ENCODE measurements at regions not wholly inside any gene's neighbourhood (a gene's known extent, or its start where the extent isn't known, plus 50 kb on each side); places are given as distances from the start of the nearest gene placed in this dataset.
"Not testable (repeated sequence)": the region's sequence is repeated elsewhere in the genome, so short reads cannot be mapped to it uniquely, and the experiment has no call there.

DNA sequence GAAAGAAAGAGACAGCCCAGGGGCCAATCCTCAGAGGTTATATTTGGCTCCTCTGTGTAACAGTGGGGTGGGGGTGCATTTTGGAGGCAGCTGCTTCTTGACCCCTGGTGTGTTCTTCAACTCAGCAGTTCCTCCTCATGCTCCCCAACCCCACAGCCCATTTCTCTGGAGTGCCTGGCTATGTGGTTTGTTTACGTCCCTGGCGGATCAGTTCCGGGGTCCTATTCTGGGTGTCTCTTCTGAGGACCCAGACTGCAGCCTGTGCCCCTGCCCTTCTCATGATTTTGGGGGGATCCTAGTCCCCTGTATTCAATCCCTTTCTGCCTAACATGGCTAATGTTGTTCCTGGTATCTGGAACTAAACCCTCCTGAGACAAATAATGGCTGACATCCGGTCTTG is 70.5 kb upstream of the SULF2 start:
- peaks cover 4 to 8% of the 10 kb centered on the region in 2 donors for H3K4me1 ChIP-seq
- TF ChIP-seq, protein P1, sequence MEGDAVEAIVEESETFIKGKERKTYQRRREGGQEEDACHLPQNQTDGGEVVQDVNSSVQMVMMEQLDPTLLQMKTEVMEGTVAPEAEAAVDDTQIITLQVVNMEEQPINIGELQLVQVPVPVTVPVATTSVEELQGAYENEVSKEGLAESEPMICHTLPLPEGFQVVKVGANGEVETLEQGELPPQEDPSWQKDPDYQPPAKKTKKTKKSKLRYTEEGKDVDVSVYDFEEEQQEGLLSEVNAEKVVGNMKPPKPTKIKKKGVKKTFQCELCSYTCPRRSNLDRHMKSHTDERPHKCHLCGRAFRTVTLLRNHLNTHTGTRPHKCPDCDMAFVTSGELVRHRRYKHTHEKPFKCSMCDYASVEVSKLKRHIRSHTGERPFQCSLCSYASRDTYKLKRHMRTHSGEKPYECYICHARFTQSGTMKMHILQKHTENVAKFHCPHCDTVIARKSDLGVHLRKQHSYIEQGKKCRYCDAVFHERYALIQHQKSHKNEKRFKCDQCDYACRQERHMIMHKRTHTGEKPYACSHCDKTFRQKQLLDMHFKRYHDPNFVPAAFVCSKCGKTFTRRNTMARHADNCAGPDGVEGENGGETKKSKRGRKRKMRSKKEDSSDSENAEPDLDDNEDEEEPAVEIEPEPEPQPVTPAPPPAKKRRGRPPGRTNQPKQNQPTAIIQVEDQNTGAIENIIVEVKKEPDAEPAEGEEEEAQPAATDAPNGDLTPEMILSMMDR (IDR thresholded peaks at IDR 0.05): no peak
- no peaks in the 10 kb centered on the region for H3K36me3 ChIP-seq
- no peaks in the 10 kb centered on the region for H3K9me3 ChIP-seq
- no peak for DNase-seq (ENCODE audit: low spot score in 2 of 2)
- H3K27ac ChIP-seq: no peak overlapping the region
- H3K4me3 ChIP-seq: no peak overlapping the region
- intact Hi-C loops (cut with DNase I): loop anchor here (5.0 kb wide), 2 partner anchors 72 to 442 kb away; no protein-coding TSS in a partner anchor
- no peaks in the 10 kb centered on the region for H3K27me3 ChIP-seq

DNA sequence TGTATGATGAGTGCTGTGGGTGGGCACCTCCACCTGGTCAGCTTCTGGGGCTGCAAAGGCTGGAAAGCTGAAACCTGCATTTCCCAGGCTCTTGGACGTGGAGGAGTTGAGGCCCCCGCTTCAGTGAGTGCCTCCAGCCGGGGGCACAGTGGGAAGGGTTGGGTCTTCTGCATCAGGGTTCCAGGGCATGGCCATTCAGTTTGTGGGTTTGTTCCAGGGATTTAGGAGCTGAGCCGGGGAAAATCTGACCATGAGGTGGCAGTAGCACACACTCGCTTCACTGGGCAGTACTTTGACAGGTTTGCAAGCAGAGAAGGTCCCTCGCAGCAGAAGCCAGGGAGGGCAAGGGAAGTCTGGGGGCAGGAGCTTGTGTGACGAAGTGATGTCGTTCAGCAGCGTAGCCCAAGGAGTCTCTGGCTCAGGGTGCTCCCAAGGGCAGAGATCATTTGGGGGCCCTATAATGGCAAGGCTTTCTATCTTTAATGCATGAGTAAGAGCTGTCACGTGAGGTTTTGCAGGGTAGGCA is 69.5 kb upstream of the SULF2 start:
- TF ChIP-seq, protein P1 (IDR thresholded peaks at IDR 0.05): no peak
- peaks cover 4 to 8% of the 10 kb centered on the region in 2 donors for H3K4me1 ChIP-seq
- intact Hi-C loops (cut with DNase I): loop anchor here (5.0 kb wide), 2 partner anchors 73 to 443 kb away; no protein-coding TSS in a partner anchor
- no peaks in the 10 kb centered on the region for H3K27me3 ChIP-seq
- H3K36me3 ChIP-seq: no peaks in the 10 kb centered on the region
- no peaks in the 10 kb centered on the region for H3K9me3 ChIP-seq
- H3K4me3 ChIP-seq: no peak overlapping the region
- DNase-seq (ENCODE audit: low spot score in 2 of 2): no peak
- no peak overlapping the region for H3K27ac ChIP-seq

DNA sequence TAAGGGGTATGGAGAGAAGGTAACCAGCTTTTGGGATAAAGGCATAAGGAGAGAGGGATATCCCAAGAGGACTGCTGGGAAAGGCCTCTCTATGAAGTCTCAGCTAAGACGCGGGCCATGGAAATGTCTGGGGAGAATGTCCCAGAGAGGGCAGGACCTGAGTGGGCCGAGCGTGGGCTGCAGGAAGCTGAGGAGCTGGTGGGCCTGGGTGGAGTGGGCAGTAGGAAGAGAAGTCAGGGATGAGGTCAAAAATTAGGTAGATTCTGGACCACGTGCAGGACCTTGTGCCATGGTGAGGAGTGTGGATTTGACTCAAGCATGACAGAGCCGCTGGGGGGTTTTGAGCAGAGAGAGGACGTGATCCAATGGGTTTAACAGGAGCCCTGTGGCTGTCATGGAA is 66.5 kb upstream of the SULF2 start:
- DNase-seq (ENCODE audit: low spot score in 2 of 2): no peak
- TF ChIP-seq, protein P1 (IDR thresholded peaks at IDR 0.05): no peak
- Histone ChIP-seq H3K4me1 (no peaks in the 10 kb centered on the region), H3K27me3 (no peaks in the 10 kb centered on the region), H3K27ac (no peak overlapping the region), H3K36me3 (no peaks in the 10 kb centered on the region), H3K9me3 (no peaks in the 10 kb centered on the region), H3K4me3 (no peak overlapping the region)
- intact Hi-C loops (cut with DNase I): no loop called here

DNA sequence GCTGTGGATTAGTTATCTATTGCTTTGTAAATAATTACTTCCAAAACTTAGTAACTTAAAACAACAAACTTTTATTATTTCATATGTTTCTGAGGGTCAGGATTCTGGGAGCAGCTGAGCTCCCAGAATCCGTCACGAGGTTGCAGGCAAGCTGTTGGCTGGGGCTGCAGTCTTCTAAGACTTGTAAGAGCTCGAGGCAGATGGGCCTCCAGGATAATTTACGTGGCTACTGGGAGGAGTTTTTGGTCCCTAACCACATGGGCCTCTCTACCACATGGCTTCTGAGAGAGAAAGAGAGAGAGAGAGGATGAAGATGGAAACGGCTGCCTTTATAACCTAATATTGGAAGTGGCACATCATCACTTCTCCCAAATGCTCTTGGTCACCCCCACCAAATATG is 64.9 kb upstream of the SULF2 start:
- Histone ChIP-seq H3K27me3 (no peaks in the 10 kb centered on the region), H3K4me3 (no peak overlapping the region), H3K36me3 (no peaks in the 10 kb centered on the region), H3K4me1 (no peaks in the 10 kb centered on the region), H3K9me3 (no peaks in the 10 kb centered on the region), H3K27ac (no peak overlapping the region)
- TF ChIP-seq, protein P1 (IDR thresholded peaks at IDR 0.05): no peak
- no peak for DNase-seq (ENCODE audit: low spot score in 2 of 2)
- intact Hi-C loops (cut with DNase I): no loop called here

DNA sequence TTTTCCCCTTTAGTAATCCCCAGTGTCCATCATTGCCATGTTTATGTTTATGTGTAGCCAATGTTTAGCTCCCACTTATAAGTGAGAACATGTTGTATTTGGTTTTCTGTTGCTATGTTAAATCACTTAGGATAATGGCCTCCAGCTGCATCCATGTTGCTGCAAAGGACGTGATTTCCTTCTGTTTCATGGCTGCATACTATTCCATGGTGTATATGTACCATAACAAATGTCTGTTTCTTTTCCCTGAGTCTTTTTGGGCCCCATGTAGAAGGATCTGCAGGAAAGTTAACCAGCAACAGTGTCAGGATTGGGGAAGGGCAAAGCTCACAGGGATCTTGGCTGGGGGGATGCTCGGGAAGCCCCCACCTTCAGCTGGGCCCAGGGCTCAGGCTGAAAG is 64.3 kb upstream of the SULF2 start:
- no peak overlapping the region for H3K27ac ChIP-seq
- DNase-seq (ENCODE audit: low spot score in 2 of 2): no peak
- H3K36me3 ChIP-seq: no peaks in the 10 kb centered on the region
- H3K4me3 ChIP-seq: no peak overlapping the region
- H3K4me1 ChIP-seq: no peaks in the 10 kb centered on the region
- no peaks in the 10 kb centered on the region for H3K27me3 ChIP-seq
- no peaks in the 10 kb centered on the region for H3K9me3 ChIP-seq
- TF ChIP-seq, protein P1 (IDR thresholded peaks at IDR 0.05): no peak
- intact Hi-C loops (cut with DNase I): loop anchor here (10.0 kb wide), 1 partner anchor 45 kb away; no protein-coding TSS in a partner anchor

DNA sequence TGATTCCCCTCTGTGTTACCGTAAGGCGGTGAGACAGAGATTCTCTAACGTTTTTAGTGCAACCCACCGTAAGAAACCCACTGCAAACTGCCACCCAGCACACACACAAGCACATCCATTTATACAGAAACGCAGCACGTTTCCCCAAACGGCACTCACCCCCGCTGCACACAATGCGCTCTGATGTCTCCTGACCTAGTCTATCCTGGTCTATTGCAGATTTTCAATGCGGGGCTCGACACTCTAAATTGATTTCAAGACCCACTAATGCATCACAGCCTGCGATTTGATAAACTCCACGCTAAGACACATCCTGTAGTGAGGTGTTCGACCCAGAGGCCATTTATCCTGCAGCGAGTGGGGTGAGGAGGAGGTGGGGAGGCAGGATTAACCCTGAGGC is 63.7 kb upstream of the SULF2 start:
- Histone ChIP-seq H3K4me3 (no peak overlapping the region), H3K27ac (no peak overlapping the region), H3K4me1 (no peaks in the 10 kb centered on the region), H3K27me3 (no peaks in the 10 kb centered on the region), H3K9me3 (no peaks in the 10 kb centered on the region), H3K36me3 (no peaks in the 10 kb centered on the region)
- no peak for DNase-seq (ENCODE audit: low spot score in 2 of 2)
- TF ChIP-seq, protein P1 (IDR thresholded peaks at IDR 0.05): no peak
- intact Hi-C loops (cut with DNase I): loop anchor here (10.0 kb wide), 1 partner anchor 46 kb away; no protein-coding TSS in a partner anchor

DNA sequence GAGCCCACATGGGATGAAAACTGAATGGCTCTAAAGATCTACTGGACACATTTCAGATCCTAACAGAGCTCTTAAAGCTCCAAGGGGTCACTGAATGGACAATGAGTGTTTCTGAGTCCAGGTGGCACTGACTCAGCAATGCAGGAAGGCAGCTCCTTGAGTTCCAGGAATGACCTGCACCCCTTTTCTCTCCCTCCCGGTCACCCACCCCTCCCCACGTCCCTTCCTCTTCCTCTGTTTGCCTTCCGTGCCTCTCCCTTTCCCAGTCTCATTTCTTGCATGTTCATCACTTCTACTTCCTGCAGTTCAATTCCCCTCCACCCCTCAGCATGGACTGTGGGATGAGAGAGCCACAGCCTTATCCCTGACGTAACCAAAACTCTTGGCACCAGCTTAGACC is 63.3 kb upstream of the SULF2 start:
- not testable (repeated sequence) for H3K27me3 ChIP-seq; H3K4me1 ChIP-seq; DNase-seq (ENCODE audit: low spot score in 2 of 2); H3K4me3 ChIP-seq; H3K9me3 ChIP-seq; H3K27ac ChIP-seq; H3K36me3 ChIP-seq
- intact Hi-C loops (cut with DNase I): loop anchor here (10.0 kb wide), 1 partner anchor 46 kb away; no protein-coding TSS in a partner anchor

All from ascending aorta (tissue), 2 donors.